ENCODE measurements at regions not wholly inside any gene's neighbourhood (a gene's known extent, or its start where the extent isn't known, plus 50 kb on each side); places are given as distances from the start of the nearest gene placed in this dataset.

DNA sequence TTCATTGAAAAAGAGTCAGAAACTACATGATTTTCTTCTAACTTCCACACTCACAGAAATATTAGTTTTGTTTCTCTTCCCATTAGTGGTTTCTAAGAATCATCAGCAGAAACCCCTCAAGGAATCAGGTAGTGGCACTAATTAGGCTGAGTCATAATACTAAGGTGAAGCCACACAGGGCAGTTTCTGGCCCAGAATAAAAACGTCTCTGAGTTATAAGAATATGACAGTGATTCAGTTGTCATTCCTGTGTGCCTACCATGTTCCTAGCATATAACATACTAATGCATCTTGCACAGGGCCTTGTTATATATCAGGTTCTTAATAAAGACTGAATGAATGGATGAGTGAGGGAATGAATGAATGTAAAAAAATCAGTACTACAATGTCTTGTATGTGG lies 206.0 kb upstream of the PLEKHG7 start:
- BruUV-seq (replicated peaks) = no TSS peak
- no peak overlapping the region for H2AFZ ChIP-seq (ENCODE audit: low read length)
- no peaks in the 10 kb centered on the region for H4K20me1 ChIP-seq (ENCODE audit: low read length)
- no peak for DNase-seq
- H3K9me3 ChIP-seq (ENCODE audit: low read length) = no peaks in the 10 kb centered on the region
- H3K79me2 ChIP-seq (ENCODE audit: low read length) = no peaks in the 10 kb centered on the region
- H3K4me2 ChIP-seq (ENCODE audit: low read length) = no peak overlapping the region
- no peaks in the 10 kb centered on the region for H3K27me3 ChIP-seq (ENCODE audit: low read length)
- H3K36me3 ChIP-seq (ENCODE audit: low read depth, low read length) = no peaks in the 10 kb centered on the region
- no peak overlapping the region for H3K9ac ChIP-seq (ENCODE audit: low read length)
- no peaks in the 10 kb centered on the region for H3K4me1 ChIP-seq (ENCODE audit: insufficient read depth, low read length)
- ChIA-PET POLR2A (ENCODE audit: unreplicated experiment) (no interaction called here), CTCF (no interaction called here)
- no peak overlapping the region for H3K4me3 ChIP-seq (ENCODE audit: low read length)
- intact Hi-C loops (cut with micrococcal nuclease) = no loop called here
- no peak overlapping the region for H3K27ac ChIP-seq (ENCODE audit: low read length)
- no peaks in the 10 kb centered on the region for H3F3A ChIP-seq (ENCODE audit: low read length, unreplicated experiment)
- no peak for ATAC-seq
- no peaks in the 10 kb centered on the region for H3K9me2 ChIP-seq (replicated peaks; ENCODE audit: low read length)
- no peak for TF ChIP-seq EZH2 (IDR thresholded peaks at IDR 0.05; ENCODE audit: low read length, unreplicated experiment)
- TF ChIP-seq, protein P1, sequence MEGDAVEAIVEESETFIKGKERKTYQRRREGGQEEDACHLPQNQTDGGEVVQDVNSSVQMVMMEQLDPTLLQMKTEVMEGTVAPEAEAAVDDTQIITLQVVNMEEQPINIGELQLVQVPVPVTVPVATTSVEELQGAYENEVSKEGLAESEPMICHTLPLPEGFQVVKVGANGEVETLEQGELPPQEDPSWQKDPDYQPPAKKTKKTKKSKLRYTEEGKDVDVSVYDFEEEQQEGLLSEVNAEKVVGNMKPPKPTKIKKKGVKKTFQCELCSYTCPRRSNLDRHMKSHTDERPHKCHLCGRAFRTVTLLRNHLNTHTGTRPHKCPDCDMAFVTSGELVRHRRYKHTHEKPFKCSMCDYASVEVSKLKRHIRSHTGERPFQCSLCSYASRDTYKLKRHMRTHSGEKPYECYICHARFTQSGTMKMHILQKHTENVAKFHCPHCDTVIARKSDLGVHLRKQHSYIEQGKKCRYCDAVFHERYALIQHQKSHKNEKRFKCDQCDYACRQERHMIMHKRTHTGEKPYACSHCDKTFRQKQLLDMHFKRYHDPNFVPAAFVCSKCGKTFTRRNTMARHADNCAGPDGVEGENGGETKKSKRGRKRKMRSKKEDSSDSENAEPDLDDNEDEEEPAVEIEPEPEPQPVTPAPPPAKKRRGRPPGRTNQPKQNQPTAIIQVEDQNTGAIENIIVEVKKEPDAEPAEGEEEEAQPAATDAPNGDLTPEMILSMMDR (conservative IDR thresholded peaks at IDR 0.05; ENCODE audit: low read depth, low read length) = no peak
- TF ChIP-seq EZH2phosphoT487 (IDR thresholded peaks at IDR 0.05; ENCODE audit: borderline replicate concordance, low read length) = no peak

DNA sequence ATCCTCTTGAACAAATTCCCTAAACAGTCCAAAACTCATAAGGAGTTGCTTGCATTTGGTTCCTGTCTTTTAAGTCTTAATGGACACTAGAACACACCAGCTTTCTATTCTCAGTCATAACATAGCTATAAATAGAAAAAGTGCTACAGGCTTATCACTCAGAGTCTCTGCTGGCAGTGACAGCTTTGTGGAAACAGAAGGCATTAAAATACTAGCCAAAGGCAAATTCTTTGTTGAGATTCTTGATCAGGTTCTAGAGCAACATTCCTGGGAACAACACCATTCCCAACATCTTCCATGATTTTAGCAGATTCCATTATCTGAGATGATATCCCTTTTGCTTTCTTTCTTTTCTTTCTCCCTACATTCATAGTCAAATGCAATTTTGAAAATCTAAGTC lies 207.7 kb upstream of the PLEKHG7 start:
- no peak overlapping the region for H3K4me2 ChIP-seq (ENCODE audit: low read length)
- ATAC-seq (no peak), DNase-seq (no peak)
- no peaks in the 10 kb centered on the region for H3K9me2 ChIP-seq (replicated peaks; ENCODE audit: low read length)
- no peaks in the 10 kb centered on the region for H3F3A ChIP-seq (ENCODE audit: low read length, unreplicated experiment)
- no peaks in the 10 kb centered on the region for H4K20me1 ChIP-seq (ENCODE audit: low read length)
- TF ChIP-seq, protein P1 (conservative IDR thresholded peaks at IDR 0.05; ENCODE audit: low read depth, low read length) = no peak
- TF ChIP-seq EZH2 (IDR thresholded peaks at IDR 0.05; ENCODE audit: low read length, unreplicated experiment) (no peak), EZH2phosphoT487 (IDR thresholded peaks at IDR 0.05; ENCODE audit: borderline replicate concordance, low read length) (no peak)
- H3K27ac ChIP-seq (ENCODE audit: low read length) = no peak overlapping the region
- POLR2A ChIA-PET (ENCODE audit: unreplicated experiment) = no interaction called here
- no peak overlapping the region for H2AFZ ChIP-seq (ENCODE audit: low read length)
- H3K9ac ChIP-seq (ENCODE audit: low read length) = no peak overlapping the region
- H3K4me3 ChIP-seq (ENCODE audit: low read length) = no peak overlapping the region
- BruUV-seq (replicated peaks) = no TSS peak
- intact Hi-C loops (cut with micrococcal nuclease) = no loop called here
- no peaks in the 10 kb centered on the region for H3K4me1 ChIP-seq (ENCODE audit: insufficient read depth, low read length)
- no peaks in the 10 kb centered on the region for H3K36me3 ChIP-seq (ENCODE audit: low read depth, low read length)
- no peaks in the 10 kb centered on the region for H3K9me3 ChIP-seq (ENCODE audit: low read length)
- CTCF ChIA-PET = no interaction called here
- H3K79me2 ChIP-seq (ENCODE audit: low read length) = no peaks in the 10 kb centered on the region
- no peaks in the 10 kb centered on the region for H3K27me3 ChIP-seq (ENCODE audit: low read length)

DNA sequence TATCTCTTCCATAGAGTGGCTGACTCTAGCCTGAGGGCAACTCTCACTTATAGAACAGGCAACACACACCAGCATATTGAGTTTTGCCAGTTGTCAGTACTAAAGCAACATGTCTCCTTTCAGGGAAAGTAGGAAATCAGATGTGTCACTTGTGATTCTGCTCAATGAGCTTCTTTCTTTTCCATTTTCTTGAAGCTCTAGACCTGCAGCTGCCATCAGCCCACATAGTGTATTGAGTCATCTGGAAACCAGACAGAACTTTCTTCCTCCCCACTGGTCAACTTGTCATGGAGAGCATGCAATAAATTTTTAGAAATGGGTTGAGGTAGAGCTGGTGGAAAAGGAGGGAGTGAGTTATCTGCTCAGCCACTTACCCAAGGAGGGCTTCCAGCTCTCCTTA lies 209.0 kb upstream of the PLEKHG7 start:
- no peaks in the 10 kb centered on the region for H3K9me2 ChIP-seq (replicated peaks; ENCODE audit: low read length)
- H3K36me3 ChIP-seq (ENCODE audit: low read depth, low read length) = no peaks in the 10 kb centered on the region
- no peak for TF ChIP-seq EZH2 (IDR thresholded peaks at IDR 0.05; ENCODE audit: low read length, unreplicated experiment)
- TF ChIP-seq, protein P1 (conservative IDR thresholded peaks at IDR 0.05; ENCODE audit: low read depth, low read length) = no peak
- no peak for TF ChIP-seq EZH2phosphoT487 (IDR thresholded peaks at IDR 0.05; ENCODE audit: borderline replicate concordance, low read length)
- H4K20me1 ChIP-seq (ENCODE audit: low read length) = no peaks in the 10 kb centered on the region
- ChIA-PET POLR2A (ENCODE audit: unreplicated experiment) (no interaction called here), CTCF (no interaction called here)
- no peak for ATAC-seq
- DNase-seq = no peak
- H2AFZ ChIP-seq (ENCODE audit: low read length) = no peak overlapping the region
- H3F3A ChIP-seq (ENCODE audit: low read length, unreplicated experiment) = no peaks in the 10 kb centered on the region
- no peak overlapping the region for H3K4me2 ChIP-seq (ENCODE audit: low read length)
- no peak overlapping the region for H3K27ac ChIP-seq (ENCODE audit: low read length)
- no peak overlapping the region for H3K9ac ChIP-seq (ENCODE audit: low read length)
- no peaks in the 10 kb centered on the region for H3K27me3 ChIP-seq (ENCODE audit: low read length)
- H3K4me3 ChIP-seq (ENCODE audit: low read length) = no peak overlapping the region
- no peaks in the 10 kb centered on the region for H3K4me1 ChIP-seq (ENCODE audit: insufficient read depth, low read length)
- intact Hi-C loops (cut with micrococcal nuclease) = no loop called here
- no peaks in the 10 kb centered on the region for H3K9me3 ChIP-seq (ENCODE audit: low read length)
- no TSS peak for BruUV-seq (replicated peaks)
- H3K79me2 ChIP-seq (ENCODE audit: low read length) = no peaks in the 10 kb centered on the region
